HG03064 (cell line): ENCODE measurements at regions not wholly inside any gene's neighbourhood (a gene's known extent, or its start where the extent isn't known, plus 50 kb on each side); places are given as distances from the start of the nearest gene placed in this dataset.
"Not testable (repeated sequence)": the region's sequence is repeated elsewhere in the genome, so short reads cannot be mapped to it uniquely, and the experiment has no call there.

ENCODE experiments used
- ATAC-seq: cut with Tn5 transposase; IDR thresholded peaks from one replicate; pipeline ENCODE4 v1.9.1; 2021; ENCODE audit warnings: low read depth; ENCODE audit not compliant: unreplicated experiment

DNA sequence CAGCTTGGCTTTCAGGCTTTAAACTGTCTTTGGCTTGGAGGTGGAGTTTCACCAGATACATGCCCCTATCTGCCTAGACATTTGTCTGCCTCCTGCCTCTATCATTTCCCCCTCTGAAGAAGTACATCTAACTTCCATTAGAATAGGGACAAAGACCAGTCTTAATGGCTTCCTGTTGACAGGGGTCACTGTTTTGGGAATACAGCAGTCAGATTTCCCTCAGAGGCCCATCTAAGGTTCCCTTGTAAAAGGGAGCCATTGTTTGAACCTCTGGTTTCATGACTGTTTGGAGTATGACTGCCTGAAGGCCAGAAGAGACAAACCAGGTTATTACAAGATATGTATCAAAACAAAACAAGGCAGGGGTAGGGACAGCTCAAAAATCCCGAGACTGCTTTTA is 665.7 kb upstream of the GJE1 start:
- no peak for ATAC-seq

GRCh38 chr6:141464896-141465295 is 667.8 kb upstream of the GJE1 start:
- no peak for ATAC-seq

DNA sequence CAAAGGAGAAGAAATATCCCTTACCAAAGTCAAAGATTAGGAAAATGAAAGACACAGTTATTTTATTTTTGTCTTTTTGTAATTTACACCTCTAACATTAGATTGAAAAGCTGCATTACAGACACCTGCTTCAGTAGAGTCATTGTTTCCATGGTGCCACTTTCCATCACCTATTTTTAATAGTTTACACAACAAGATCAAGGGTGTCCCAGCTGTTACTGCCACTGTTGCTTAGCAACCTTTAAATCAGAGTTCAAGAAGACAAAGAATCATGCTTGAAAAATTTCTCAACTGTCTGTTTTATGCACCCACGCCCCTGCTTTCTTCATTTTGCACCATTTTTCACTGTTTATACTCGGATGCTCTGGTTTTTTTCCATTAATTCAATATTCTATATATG is 668.2 kb upstream of the GJE1 start:
- peak; percentile 60 for ATAC-seq

- ATAC-seq, result peak; percentile 94
These were observed 669.3 kb upstream of the GJE1 start for GRCh38 chr6:141463237-141463977.

DNA sequence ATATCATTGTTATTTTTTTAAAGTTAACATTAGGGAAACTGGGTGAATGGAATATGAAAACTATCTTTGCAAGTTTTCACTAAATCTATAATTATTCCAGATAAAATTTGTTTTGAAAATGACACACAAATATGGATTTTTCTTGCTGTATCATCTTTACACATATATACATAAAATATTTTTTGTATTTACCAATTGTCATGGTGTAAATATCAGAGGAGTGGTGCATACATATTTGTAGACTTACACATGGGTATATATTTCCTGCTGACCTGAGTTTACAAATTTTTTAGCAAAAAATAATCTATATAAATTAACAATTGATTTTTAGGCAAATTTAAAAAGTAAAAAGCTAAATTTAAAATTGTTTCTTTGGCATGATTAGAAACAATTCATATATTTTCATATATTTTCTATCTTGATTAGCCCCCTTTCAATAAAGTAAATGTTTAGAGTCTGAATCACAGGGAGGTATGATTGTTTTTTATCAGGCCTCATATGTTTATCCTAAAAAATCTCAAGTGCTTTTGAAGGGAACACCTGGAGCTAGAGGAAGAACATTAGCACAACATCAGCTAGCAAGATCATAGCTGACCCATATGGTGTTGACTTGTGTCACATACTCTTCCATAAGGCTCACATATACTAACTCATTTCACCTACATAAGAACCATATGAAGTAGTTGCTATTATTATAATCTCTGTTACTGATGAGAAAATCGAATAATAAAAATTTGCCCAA is 671.8 kb upstream of the GJE1 start:
- ATAC-seq, result no peak

DNA sequence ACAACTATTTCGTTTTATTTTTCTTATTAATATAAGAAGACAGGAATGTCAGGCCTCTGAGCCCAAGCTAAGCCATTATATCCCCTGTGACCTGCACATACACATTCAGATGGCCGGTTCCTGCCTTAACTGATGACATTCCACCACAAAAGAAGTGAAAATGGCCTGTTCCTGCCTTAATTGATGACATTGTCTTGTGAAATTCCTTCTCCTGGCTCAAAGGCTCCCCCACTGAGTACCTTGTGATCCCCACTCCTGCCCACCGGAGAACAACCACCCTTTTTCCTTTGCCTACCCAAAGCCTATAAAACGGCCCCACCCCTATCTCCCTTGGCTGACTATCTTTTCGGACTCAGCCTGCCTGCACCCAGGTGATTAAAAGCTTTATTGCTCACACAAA is 672.5 kb upstream of the GJE1 start:
- ATAC-seq, result not testable (repeated sequence)

GRCh38 chr6:141457984-141458383 is 674.7 kb upstream of the GJE1 start:
- ATAC-seq, result not testable (repeated sequence)

- ATAC-seq, result no peak
These were observed 680.4 kb upstream of the GJE1 start for GRCh38 chr6:141452354-141452686.

GRCh38 chr6:141451511-141452353 is 681.0 kb upstream of the GJE1 start:
- ATAC-seq, result no peak

DNA sequence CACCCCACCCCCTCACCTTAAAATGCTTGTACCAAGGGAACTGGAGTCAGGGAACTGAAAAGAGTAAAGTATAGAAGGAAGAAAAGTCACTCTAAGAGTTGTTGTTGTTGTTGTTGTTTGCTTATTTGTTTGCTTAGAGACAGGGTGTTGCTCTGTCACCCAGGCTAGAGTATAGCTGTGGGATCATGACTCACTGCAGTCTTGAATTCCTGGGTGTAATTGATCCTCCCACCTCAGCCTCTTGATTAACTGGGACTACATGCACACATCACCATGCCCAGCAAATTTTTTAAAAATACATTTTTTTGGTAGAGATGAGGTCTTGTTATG is 681.6 kb upstream of the GJE1 start:
- no peak for ATAC-seq

GRCh38 chr6:141445928-141446628 is 686.6 kb upstream of the GJE1 start:
- ATAC-seq, result no peak

GRCh38 chr6:141443668-141444289 is 688.9 kb upstream of the GJE1 start:
- no peak for ATAC-seq

DNA sequence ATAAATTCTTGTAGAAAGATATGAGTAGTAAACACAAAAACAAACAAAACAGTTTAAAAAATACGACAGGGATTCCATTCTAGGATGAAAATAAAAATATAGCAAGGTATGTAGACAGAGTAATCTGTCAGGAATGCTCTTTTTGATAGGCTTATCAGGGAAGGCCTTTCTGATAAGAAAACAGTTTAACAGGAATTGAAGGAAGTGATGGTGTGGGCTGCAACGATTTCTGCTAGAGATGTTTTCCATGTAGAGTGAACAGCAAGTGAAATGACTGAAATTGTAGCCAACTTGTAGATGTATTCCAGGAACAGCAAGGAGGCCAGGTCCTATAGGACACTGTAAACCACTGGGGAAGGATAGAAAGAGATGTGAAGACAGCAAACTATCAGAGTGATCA is 689.7 kb upstream of the GJE1 start:
- no peak for ATAC-seq

DNA sequence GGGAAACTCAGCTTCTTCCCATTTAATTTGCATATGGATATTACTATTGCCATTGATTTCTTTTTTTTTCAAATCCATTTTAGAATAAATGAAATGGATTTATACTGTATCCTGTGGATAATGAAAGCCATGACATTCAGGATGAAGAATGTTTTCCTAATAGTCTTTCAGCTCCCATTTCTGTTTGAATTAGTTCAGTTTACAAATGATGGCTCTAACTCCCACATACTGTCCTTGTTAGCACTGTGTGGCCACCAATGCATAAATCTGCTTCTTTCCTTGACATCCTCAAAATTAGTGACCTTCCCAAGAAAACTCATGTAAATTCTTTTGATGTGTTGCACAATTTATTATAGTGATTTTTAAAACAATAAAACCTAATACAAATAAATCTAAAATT is 693.2 kb upstream of the GJE1 start:
- ATAC-seq, result no peak

GRCh38 chr6:141437685-141438084 is 695.0 kb upstream of the GJE1 start:
- peak; percentile 71 for ATAC-seq

- no peak for ATAC-seq
These were observed 695.7 kb upstream of the GJE1 start for GRCh38 chr6:141437011-141437410.

GRCh38 chr6:141426400-141426980 is 706.2 kb upstream of the GJE1 start:
- no peak for ATAC-seq

DNA sequence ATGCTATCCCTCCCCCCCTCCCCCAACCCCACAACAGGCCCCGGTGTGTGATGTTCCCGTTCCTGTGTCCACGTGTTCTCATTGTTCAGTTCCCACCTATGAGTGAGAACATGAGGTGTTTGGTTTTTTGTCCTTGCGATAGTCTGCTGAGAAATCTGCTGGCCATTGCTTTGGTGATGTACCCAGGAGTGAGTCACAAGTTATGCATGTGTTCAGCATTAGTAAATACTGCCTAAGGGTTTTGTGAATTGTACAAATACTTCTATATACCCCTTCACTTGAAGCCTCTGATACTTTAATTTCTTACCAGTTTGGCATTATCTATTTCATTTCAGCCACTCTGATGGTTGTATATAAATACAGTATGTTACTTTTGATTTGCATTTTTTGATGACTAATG is 711.3 kb upstream of the GJE1 start:
- ATAC-seq, result no peak

DNA sequence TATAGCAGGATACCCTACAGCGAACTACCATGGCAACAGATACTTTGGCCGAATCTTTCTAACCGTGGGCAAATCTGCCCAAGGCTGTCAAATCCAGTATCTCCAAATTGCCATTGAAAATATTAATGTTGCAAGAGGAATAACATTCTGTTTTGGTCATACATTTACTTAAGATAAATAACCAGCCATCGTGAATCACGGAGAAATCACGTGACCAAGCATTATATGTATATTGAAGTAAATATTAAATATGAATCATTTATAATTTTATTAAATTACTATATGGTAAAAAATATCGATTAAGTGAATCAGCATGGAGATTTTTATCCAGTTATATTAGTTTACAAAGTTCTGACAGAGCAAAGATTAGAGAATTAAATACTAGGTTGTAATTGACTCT is 714.6 kb upstream of the GJE1 start:
- no peak for ATAC-seq

GRCh38 chr6:141415896-141416295 is 716.8 kb upstream of the GJE1 start:
- ATAC-seq, result no peak
